ENCODE measurements at regions not wholly inside any gene's neighbourhood (a gene's known extent, or its start where the extent isn't known, plus 50 kb on each side); places are given as distances from the start of the nearest gene placed in this dataset.

DNA sequence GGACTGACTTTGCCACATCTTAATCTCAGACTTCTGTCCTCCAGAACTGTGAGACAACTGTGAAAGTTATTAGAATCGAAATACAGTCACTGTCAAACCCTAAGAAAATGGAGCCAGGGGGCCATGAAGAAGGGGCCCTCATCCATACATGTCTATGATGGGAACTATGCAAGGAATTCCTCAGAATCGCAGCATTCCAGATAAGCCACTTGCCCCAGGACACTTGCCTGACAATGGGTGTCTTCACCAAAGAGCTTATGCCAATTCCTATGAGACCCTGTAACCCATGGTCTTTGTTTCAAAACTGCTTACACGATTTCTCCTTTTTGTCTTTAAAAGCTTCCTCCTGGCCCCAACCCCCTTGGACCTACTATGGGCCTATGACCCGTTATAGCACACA, 90.4 kb upstream of the FOXP4 start:
- Histone ChIP-seq H3K4me3 (replicated peaks in 1 of 3) (no peak overlapping the region), H3K4me1 (peaks cover 0 to 15% of the 10 kb centered on the region in 2 donors), H3K27ac (no peak overlapping the region), H3K27me3 (no peaks in the 10 kb centered on the region), H3K9me3 (no peaks in the 10 kb centered on the region), H3K36me3 (no peaks in the 10 kb centered on the region)
- TF ChIP-seq POLR2A (IDR thresholded peaks at IDR 0.05): no peak
- TF ChIP-seq, protein P1, sequence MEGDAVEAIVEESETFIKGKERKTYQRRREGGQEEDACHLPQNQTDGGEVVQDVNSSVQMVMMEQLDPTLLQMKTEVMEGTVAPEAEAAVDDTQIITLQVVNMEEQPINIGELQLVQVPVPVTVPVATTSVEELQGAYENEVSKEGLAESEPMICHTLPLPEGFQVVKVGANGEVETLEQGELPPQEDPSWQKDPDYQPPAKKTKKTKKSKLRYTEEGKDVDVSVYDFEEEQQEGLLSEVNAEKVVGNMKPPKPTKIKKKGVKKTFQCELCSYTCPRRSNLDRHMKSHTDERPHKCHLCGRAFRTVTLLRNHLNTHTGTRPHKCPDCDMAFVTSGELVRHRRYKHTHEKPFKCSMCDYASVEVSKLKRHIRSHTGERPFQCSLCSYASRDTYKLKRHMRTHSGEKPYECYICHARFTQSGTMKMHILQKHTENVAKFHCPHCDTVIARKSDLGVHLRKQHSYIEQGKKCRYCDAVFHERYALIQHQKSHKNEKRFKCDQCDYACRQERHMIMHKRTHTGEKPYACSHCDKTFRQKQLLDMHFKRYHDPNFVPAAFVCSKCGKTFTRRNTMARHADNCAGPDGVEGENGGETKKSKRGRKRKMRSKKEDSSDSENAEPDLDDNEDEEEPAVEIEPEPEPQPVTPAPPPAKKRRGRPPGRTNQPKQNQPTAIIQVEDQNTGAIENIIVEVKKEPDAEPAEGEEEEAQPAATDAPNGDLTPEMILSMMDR (IDR thresholded peaks at IDR 0.05): no peak
- WGBS, 2 donors: 63 to 65% methylated on average over 4 of the region's 4 CpGs
- DNase-seq: no peak
- intact Hi-C loops (cut with DNase I): loop anchor here (5.0 kb wide), 1 partner anchor 84 kb away; no protein-coding TSS in a partner anchor

GRCh38 chr6:41457303-41457670, 88.9 kb upstream of the FOXP4 start:
- H3K27me3 ChIP-seq: no peaks in the 10 kb centered on the region
- no peaks in the 10 kb centered on the region for H3K9me3 ChIP-seq
- H3K4me3 ChIP-seq (replicated peaks in 1 of 3): no peak overlapping the region
- WGBS, 2 donors: 87 to 89% methylated on average over 8 of the region's 8 CpGs
- no peaks in the 10 kb centered on the region for H3K36me3 ChIP-seq
- peaks cover 0 to 8% of the 10 kb centered on the region in 2 donors for H3K4me1 ChIP-seq
- TF ChIP-seq POLR2A (IDR thresholded peaks at IDR 0.05): no peak
- TF ChIP-seq, protein P1 (IDR thresholded peaks at IDR 0.05): no peak
- intact Hi-C loops (cut with DNase I): loop anchor here (5.0 kb wide), 1 partner anchor 85 kb away; no protein-coding TSS in a partner anchor
- H3K27ac ChIP-seq: no peak overlapping the region
- no peak for DNase-seq

DNA sequence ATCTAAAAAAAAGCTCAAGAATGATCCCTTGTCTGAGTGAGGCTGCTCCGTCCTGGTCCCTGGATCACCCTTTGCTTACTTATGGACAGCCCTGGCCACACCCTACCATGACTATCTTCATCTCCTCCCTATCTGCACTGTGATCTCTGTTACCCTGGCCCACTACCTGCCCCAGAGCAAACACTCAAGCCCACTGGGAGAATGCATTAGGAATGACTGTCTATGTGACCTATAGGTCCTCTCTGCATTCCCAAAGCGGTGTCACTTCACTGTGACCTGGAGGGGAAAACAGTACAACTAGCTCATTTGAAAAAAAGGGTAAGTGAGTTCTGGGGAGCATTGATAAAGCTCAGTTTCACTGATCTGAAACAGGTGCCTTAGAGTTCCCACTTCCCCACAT, 86.4 kb upstream of the FOXP4 start:
- H3K27ac ChIP-seq: no peak overlapping the region
- no peaks in the 10 kb centered on the region for H3K36me3 ChIP-seq
- intact Hi-C loops (cut with DNase I): loop anchor here (5.0 kb wide), 2 partner anchors 87 to 218 kb away; no protein-coding TSS in a partner anchor
- H3K27me3 ChIP-seq: no peaks in the 10 kb centered on the region
- no peaks in the 10 kb centered on the region for H3K9me3 ChIP-seq
- DNase-seq: no peak
- TF ChIP-seq, protein P1 (IDR thresholded peaks at IDR 0.05): no peak
- no peak for TF ChIP-seq POLR2A (IDR thresholded peaks at IDR 0.05)
- H3K4me1 ChIP-seq: peaks cover 0 to 12% of the 10 kb centered on the region in 2 donors
- 98 to 100% methylated on average over 2 of the region's 2 CpGs for WGBS, 2 donors
- no peak overlapping the region for H3K4me3 ChIP-seq (replicated peaks in 1 of 3)

DNA sequence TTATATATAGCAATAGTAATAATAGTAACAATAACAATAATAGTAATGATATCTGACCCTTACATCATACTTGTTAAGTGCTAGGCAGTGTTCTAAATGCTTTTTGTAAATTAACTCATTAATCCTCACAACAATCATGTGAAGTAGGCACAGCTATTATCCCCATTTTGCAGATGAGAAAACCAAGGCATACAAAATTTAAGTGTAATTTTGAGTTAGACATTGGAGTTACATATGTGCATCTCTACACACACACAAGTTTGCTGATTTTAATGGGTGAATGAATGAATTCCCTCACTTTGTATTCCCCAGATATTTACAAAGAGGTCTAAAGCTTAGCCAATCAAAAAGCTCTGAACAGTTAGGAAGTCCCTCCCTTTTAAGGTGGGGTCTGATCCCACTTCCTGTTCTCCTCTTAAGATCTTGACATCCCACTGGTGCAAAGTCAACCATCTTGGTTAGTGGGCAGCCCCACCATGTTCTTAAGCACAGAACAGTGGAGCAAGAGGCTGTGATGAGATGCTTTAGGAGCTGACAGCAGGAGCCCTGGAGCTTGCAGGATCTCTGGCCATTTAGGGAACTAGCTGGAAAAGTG, 85.3 kb upstream of the FOXP4 start:
- no peak for DNase-seq
- H3K4me1 ChIP-seq: peaks cover 0 to 11% of the 10 kb centered on the region in 2 donors
- no peak overlapping the region for H3K4me3 ChIP-seq (replicated peaks in 1 of 3)
- no peak for TF ChIP-seq POLR2A (IDR thresholded peaks at IDR 0.05)
- TF ChIP-seq, protein P1 (IDR thresholded peaks at IDR 0.05): no peak
- no peaks in the 10 kb centered on the region for H3K36me3 ChIP-seq
- no peak overlapping the region for H3K27ac ChIP-seq
- H3K9me3 ChIP-seq: no peaks in the 10 kb centered on the region
- intact Hi-C loops (cut with DNase I): loop anchor here (5.0 kb wide), 1 partner anchor 216 kb away; no protein-coding TSS in a partner anchor
- no peaks in the 10 kb centered on the region for H3K27me3 ChIP-seq

- WGBS, 2 donors: 76 to 86% methylated on average over 1 to 4 of the region's 4 CpGs
- Histone ChIP-seq H3K36me3 (no peaks in the 10 kb centered on the region), H3K4me3 (replicated peaks in 1 of 3) (no peak overlapping the region), H3K9me3 (no peaks in the 10 kb centered on the region), H3K27me3 (no peaks in the 10 kb centered on the region), H3K27ac (no peak overlapping the region), H3K4me1 (peaks cover 0 to 4% of the 10 kb centered on the region in 2 donors)
- no peak for DNase-seq
- intact Hi-C loops (cut with DNase I): loop anchor here (2.0 to 5.0 kb wide), 2 partner anchors 129 to 215 kb away; no protein-coding TSS in a partner anchor
- no peak for TF ChIP-seq POLR2A (IDR thresholded peaks at IDR 0.05)
- TF ChIP-seq, protein P1 (IDR thresholded peaks at IDR 0.05): no peak
Measured at GRCh38 chr6:41462033-41462432, 84.1 kb upstream of the FOXP4 start.
